ENCODE measurements at regions not wholly inside any gene's neighbourhood (a gene's known extent, or its start where the extent isn't known, plus 50 kb on each side); places are given as distances from the start of the nearest gene placed in this dataset.

DNA sequence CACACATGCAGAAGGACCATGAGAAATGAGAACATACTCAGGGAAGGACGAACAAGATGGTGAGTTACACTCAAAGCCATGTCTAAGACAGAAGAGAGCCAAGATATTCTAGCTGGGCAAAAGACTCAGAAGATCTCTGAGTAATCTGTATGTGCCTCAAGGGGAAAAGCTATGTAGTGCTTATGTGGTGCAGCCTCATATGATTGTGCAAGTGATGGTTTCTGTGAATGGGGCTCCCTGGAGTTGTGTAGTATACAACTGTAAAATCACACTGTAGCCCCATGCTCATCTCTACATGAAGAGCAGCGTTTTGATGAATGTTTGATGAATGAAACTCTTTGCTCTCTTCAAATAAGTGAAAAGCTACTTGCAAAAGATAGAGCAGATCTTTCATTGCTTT is 57.5 kb downstream of the OSR1 start:
- DNase-seq (ENCODE audit: low spot score) = no peak

DNA sequence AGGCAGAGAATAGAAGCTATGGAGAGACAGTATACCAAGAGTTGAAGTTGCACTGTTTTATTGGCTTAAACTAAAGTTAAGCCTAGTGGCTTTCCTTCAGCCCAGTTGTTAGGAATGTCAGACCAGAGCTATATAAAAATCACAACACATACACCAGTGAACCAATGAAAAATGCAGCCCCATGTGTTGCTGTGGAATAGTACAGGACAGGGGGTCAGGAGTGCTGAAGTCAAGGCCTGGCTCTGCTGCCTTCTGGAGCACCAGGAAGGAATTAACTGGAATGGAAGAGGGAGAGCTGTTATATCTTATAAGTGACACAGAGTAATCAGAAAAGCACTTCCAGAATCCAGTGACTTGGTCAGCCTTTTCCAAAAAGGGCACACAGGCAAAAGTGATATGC is 58.9 kb downstream of the OSR1 start:
- no peak for DNase-seq (ENCODE audit: low spot score)

DNA sequence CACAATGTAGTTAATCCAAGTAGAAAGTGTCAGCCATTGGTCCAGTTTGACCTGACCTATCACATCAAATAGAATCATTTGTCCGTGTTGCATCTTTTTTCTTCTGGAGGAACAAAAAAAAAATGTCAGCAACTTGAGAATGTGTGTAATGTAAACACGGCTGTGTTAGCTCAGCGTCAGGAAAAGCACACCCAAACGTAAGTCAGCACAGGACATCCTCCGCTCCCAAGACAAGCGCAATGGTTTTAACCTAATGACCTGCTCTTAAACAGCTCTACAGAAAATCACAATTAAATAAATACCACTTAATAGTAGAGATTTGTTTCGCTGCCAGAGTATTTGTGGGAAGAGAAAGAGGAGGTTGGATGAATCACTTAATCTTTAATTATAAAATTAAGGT is 59.4 kb downstream of the OSR1 start:
- DNase-seq (ENCODE audit: low spot score) = no peak

DNA sequence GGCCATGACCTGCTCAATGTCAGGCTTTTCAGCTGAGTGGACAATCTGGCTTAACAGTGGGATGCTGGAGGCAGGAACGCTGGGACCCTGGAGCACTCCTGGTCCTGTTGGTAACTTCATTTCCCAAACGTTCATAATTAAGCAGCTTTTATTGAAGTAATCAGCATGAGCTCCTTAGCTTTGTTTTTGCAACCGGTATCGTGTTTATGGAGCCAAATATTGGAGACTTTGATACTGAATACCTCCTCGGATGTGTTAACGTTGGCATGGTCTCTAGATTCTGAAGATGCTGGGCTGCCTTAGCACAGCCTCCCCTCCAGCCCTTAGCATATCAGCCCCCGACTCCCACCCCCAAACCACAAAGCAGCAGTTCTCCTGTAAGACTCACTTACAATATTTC is 60.7 kb downstream of the OSR1 start:
- no peak for DNase-seq (ENCODE audit: low spot score)

DNA sequence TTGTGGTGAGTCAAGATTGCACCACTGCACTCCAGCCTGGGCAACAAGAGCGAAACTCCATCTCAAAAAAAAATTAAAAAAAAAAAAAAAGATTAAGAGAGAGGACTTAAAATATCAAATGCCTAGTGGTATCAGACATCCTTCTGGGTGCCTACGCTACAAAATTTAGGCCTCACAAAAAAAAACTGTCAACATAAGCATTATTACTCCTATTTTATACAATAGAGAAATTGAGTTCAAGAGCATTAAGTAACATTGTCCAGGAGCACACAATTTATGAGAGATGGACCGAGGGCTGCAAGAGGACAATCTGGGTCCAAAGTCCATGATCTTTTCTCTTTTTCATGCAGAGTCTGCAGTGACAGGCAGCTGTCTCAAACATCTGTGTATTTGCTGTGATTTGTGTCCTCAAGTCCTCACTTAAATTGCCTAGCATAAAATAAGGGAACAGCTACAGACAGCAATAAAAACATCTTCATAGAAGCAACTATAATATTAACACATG is 62.4 kb downstream of the OSR1 start:
- DNase-seq (ENCODE audit: low spot score) = no peak

DNA sequence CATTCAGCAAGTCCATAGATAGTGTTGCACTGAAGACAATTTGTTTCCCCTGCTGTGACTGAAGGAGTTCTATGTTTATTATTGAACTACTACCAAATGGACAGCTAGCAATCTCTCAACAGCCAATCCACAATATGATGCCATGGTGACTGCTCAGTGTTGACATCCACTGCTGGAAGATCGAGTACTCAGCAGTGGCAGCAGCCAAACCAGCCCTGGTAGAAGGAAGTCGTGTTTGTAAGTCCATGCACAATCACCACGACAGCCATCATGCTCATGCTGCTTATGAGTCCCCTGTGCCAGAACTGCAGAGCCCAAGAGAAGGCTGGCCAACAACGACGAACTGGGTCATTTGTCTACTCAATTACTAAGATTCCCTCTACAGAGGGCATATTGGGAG is 66.4 kb downstream of the OSR1 start:
- no peak for DNase-seq (ENCODE audit: low spot score)

DNA sequence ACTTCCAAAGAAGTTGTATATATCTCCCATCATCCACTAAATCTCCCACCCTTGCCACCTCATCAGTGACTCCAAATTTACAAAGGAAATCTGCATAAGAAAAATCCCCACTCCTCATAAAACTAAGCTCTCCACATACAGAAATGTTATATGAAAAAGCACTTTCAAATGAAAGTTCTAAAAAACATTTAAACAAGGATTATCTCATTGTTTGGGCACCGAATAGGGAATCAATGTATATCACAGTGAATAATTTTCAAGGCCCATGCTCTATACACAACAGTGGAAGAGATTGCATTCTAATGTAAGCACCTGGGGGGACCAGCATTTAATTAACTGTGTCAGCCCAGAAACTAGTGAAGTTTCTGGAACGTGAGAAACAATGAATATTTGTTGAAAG is 70.1 kb downstream of the OSR1 start:
- no peak for DNase-seq (ENCODE audit: low spot score)

DNA sequence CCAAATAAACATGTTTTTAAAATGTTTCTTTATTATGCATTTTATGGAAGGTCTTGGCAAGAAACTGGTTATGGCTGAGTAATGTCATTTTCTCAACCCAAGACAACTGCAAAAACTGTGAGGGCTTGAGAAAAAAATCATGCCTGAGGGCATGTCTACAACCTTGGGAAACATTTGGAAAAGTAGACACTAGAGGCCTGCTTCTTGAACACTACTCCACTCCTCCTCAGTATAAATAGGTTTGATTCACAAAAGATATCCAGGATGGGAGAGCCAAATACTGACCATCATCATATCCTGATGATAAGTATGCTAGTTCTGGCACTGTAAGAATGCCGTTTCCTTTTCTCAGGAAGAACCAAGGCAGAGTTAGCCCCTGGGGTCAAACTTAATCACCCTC is 71.1 kb downstream of the OSR1 start:
- no peak for DNase-seq (ENCODE audit: low spot score)

DNA sequence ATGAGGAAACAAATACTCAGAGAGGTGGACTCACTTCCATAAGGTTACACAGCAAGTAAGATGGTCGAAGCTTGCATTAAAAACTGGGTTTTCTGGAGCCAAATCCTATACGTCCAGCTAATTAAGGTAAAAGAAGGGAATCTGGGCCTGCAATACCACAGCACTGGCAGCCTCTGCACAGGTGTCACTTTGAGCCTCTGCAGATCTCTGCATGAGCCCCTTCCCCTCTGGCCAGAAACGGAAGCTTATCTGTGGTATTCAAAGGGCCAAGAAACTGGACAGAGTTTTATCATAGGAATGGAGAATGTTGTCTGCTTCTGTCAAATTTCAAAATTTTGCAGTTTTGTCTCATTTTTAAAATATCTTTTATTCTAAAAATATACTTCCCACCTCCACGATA is 76.1 kb downstream of the OSR1 start:
- DNase-seq (ENCODE audit: low spot score) = no peak

DNA sequence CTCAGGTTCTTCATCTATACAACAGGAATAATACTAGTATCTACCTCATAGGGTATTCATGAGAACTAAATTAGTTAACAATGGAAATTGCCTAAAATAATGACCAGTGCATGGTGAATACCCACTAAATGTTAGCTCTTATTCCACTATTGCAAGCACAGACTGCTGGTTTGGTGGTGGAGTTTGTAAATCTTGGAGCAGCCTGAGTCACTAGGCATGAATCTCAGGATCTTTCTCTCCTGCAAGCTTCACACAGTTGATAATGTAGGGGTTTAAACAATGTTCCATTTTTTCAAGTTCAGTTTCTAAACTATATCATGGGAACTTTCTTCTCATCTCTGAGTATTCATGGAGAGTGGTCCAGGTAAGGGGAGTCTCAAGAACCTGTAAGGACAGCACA is 84.0 kb downstream of the OSR1 start:
- no peak for DNase-seq (ENCODE audit: low spot score)

DNA sequence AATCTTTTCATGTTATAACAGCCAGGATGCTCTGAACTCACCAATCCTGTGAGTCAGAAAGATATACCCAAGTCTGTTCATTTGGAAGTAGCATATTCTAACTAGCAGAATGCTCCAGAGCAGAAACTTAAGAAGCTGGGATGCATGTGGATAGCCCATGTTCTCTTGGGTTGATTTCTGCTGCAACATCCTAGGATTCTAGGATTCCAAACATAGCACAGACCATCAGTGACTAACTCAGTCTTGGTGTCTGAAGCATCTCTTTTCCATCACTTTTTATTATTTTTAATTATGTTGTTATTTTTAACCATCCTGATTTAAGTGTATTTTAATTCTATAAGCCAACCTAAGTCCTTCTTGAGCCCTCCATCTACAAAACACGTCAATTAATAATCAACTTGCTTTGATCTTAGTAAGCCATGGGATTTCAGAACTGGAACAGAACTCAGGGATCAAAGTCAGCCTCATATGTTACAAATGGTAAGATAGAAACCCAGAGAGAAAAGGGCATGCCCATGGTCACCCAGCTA is 85.4 kb downstream of the OSR1 start:
- DNase-seq (ENCODE audit: low spot score) = no peak

DNA sequence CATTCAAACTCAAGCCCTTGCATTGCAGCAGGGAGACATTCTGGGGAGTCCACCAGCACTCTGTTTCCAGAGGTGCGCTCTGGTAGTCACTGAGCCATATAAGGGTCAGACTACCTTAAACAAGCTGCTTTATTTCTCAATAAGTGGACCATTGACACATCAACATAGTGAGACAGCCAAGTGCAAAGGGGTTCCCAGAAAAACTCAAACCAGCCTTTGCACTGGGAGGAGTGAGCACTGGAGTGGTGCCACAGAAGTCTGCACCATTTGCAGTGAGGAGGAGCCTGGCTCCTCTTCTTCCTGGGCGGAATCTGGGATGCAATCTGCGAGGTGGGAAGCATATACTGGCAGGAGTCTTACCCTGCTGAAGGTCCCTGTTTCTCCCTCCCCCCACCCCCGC is 86.4 kb downstream of the OSR1 start:
- DNase-seq (ENCODE audit: low spot score) = no peak

DNA sequence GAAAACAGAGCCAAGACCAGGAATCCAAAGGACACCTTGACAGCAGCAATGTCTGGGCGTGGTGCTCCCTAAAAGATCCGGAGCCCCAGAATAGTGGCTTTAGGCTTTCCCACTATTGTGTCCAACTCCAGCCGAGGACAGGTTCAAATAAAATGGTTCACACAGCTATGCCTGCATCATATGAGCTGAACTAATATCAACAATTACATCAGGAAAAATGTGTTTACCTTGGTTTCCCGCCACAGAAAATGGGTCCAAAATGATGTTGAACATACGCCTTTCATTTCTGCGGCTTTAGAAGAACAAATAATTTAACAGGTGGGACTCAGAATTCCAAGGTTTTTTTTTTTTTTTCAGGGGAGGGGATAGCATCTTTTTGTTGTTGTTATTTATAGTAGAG is 93.6 kb downstream of the OSR1 start:
- DNase-seq (ENCODE audit: low spot score) = no peak

DNA sequence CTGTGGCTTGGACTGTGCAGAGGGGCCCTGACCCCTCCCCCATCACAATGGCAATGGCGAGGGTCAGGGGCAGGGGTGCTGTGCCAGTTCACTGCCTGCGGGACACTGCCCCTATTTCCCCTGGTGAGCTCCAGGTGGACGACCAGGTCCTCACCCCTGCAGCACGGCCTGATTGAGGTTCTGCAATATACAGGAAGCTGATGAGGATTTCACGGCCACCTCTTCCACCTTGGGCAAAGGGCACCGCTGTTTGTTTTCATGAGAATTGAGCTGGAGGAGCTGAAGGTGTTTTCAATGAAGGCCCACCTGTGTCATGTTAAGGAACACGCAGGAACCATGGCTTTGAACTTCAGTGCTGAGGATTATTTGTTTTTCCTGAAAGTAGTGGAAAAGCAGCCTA is 96.3 kb downstream of the OSR1 start:
- DNase-seq (ENCODE audit: low spot score) = no peak

DNA sequence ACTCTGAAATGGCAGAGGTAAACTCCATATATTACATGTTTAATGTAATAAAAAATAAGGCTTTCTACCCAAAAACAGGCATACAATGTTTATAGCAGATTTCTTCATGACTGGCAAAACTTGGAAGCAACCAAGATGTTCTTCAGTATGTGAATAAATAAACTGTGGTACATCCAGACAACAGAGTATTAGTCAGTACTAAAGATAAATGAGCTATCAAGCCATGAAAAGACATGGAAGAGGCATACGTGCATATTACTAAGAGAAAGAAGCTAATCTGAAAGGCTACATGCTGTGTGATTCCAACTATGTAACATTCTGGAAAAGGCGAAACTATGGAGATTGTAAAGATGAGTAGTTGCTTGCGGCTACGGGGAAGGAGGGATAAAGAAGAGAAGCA is 97.4 kb downstream of the OSR1 start:
- DNase-seq (ENCODE audit: low spot score) = no peak

DNA sequence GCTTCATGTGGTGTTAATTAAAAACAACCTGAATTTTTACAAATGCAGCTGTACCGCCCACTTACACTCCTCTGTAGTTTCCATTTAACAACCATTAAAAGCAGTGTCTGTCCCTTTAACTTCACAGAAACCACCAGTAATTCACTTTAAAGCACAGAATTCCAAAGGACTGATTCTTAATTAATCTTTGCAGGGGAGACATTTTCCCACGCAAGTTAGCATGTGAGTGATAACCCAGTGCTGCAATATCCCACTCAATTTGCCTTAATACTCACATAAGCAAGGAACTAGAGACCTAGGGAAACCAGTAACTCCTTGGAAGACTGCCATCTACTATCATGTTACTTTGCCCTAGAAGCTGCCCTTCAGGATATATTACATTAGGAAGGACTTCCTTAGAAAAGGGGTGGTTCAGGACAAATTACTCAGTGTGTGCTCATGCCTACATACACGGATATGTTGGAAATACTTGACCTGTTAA is 102.3 kb downstream of the OSR1 start:
- DNase-seq (ENCODE audit: low spot score) = peak; percentile 63

DNA sequence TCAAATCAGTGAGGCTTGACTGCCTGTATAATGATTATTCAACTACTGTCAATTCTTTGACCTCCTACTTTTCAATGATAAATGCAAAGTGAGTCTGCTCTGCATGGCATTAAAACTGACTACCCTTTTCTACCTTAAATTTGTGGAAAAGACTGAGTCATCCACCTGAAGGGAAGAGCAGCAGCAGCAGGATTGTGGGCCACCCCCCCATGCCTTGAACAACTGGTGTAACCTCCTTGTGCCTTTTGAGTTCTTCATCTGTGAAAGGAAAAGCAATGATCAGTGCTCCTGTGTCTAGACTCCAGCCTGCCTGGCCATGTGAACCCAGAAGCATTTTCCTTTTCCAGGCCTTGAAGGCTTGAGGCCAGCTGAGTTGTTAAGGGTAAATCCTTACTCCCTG is 102.9 kb downstream of the OSR1 start:
- DNase-seq (ENCODE audit: low spot score) = no peak

DNA sequence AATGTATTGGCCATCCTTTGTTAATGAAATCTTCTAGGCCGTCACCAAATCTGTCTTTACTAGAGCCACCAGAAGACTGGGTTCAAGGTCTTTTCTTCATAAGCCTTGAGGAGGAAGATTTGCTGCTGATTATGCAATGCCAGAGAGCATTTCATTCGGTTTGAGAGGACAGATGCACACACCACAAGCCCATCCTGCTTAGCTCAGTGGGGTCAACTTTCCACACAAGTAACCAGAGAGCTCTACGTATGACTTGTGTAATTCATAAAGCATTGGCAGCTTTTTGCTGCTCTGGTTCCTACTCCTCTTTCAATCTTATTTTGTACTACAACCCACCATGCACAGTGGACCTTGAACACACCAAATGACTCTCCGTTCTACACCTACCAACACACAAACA is 106.9 kb downstream of the OSR1 start:
- DNase-seq (ENCODE audit: low spot score) = no peak

DNA sequence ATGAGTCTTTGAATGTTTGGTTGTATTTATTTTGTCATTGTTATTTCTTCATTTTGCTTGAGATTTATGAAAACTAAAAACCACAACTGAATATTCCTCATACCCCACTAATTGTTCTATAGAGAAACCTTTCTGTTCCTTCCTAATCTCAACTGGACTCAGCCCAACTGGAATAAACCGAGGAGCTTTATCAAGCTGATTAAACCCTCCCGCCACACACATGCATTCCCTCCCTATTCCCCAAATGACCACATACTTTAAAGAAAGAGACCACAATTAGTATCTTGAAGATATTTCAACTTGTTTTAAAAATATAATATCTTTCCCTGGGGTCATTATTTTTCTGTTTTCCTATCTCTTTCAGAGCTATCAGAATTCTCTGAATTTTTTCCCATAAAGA is 107.5 kb downstream of the OSR1 start:
- no peak for DNase-seq (ENCODE audit: low spot score)

DNA sequence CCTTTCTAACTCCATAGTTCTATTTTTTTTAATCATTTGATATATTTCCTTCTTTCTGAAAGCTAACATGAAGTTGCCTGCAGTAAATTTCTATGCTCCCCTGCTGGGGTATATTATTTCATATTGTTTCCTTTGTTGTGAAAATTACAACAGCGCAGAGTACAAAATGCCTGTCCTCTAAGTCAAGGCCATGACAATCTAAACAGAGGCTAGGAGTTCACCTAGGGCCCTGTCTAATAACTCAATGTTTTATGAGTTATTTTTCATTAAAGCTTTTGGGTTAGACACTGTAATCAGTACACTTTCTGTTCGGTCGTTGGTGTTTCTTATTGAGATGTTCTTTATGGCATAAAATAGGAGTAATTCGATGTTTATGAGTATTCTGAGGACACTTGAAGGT is 111.2 kb downstream of the OSR1 start:
- DNase-seq (ENCODE audit: low spot score) = no peak

DNA sequence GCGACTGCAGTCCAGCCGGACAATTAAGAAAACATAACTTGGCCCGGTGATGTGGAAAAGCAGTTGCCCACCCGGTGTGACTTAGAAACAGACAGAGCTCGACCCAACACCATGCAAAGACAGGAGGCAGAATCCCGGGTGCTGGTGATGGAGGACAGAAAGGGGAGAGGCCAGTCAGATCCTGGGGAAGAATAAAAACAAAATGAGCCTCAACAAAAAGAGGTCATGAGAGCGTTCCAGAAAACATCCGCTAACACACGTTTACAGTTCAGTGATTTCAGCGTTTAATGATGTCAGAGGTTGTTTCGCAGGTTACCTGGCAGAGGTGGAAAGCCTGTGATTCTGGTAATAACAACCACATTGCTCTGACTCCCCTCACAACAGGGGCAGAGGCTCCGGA is 111.9 kb downstream of the OSR1 start:
- DNase-seq (ENCODE audit: low spot score) = no peak

DNA sequence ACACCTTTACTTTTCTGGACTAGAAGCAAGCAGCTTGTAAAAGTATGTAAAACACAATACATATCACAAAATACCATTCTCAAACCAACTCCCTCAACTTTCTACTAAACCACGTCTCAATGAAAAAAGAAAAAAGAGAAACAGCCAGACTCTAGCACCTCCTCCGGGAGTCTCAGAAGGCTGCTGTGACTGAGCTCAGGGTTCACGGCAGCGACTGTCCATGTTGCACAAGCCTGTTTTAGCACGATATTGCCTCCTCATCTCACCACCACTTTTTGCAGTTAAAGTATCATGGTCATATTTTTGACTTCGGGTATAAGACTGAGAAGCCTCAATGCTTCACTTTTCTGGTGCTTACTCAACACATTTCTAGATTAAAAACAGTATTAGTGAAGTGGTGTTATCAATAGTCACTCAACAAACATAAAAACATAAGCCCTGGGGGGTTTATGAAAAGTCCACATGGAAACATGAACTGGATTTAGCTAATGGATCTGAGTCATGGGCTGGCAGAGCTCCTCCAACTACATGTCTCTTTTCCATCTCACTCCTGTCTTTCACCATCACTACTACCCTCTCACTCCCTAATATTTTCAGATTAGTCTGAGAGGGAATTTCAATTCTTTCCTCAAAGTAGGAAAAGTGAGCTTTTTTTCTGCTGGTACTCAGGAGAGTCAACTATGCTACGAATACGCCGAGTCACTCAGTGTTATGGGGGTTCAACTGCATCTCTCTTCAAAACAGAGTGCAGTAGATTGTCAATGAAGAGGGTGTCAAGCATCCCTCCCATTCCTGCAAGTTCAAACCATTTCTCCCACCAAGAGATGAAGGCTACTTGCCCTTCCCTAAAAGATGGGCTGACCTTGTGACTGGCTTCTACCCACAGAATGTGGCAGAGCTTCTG is 113.7 kb downstream of the OSR1 start:
- no peak for DNase-seq (ENCODE audit: low spot score)

DNA sequence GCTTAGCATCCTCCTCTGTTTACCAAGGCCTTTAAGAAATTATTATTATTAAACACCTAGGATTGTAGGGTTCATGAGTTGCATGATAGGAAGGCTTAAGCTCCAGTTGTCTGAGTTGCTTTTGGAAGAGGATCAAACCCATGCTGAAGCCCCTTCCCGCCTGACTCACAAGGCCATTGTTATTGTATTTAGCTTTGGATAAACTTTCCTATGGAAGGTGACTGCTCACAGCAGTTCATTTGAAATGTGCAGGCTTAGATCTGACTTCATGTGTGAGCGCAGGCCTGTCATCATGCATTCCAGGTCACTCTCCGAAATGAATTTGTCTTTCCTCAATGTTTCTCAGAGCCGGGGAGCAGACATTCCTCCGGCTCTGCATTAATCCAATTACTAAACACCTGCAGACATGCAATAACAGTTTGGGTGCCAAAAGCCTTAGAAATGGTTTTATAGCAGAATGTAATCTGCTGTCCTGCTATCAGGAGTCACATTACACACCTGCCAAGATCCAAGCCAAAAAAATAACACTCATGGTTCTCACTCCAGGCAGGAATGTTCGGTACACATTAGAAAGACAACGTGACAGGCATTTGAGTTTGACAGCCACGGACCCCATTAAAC is 119.9 kb downstream of the OSR1 start:
- no peak for DNase-seq (ENCODE audit: low spot score)

All from AG08395 (cell line).